NCI-H2029 treated with DMSO at 0.1 percent for 48 hours (cell line): ENCODE measurements at regions not wholly inside any gene's neighbourhood (a gene's known extent, or its start where the extent isn't known, plus 50 kb on each side); places are given as distances from the start of the nearest gene placed in this dataset.

Experiments used
- DNase-seq: peaks from one replicate; lab custom pipeline; 2025; lab: John Stamatoyannopoulos, UW

DNA sequence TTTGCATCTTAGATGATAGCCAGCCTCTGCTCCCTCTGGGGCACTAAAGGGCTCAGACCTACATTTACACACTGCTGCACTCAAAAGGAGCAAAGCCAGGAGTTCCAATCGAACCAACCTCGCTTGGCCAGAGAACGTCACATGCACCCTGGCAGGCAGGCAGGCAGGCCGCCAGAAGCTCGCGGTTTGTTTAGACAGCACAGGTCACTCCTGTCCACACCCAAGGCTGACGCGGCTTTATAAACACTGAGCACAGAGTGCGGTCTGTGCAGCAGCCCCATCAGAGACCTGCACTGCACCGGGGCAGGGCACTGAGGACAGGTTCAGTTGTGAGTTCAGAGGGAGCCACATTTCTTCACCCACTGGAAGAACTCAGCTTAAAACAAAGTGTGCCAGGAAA lies 143.9 kb downstream of the BCOR start:
- peak; percentile 42 for DNase-seq

- DNase-seq: no peak
Measured at GRCh38 chrX:39954851-39955250, 142.9 kb downstream of the BCOR start.

DNA sequence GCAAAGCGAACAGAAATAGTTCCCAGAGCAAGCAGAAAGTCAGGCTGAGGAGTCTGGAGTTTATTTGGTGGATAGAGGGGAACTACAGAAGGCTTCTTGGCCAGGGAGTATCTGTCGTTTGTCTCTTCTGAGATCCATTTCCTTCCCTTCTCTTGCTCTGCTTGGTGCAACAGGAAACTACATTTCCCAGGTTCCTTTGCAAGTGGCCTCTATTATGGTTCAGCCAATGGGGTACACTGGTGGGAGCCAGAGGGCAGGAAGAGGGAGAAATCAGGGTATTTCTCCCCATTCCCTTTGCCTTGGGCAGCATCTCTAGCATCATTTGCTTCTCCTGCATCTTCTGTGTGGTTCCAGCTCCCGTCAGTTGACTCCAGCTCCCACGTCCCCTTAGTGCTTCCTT lies 142.1 kb downstream of the BCOR start:
- DNase-seq: no peak

DNA sequence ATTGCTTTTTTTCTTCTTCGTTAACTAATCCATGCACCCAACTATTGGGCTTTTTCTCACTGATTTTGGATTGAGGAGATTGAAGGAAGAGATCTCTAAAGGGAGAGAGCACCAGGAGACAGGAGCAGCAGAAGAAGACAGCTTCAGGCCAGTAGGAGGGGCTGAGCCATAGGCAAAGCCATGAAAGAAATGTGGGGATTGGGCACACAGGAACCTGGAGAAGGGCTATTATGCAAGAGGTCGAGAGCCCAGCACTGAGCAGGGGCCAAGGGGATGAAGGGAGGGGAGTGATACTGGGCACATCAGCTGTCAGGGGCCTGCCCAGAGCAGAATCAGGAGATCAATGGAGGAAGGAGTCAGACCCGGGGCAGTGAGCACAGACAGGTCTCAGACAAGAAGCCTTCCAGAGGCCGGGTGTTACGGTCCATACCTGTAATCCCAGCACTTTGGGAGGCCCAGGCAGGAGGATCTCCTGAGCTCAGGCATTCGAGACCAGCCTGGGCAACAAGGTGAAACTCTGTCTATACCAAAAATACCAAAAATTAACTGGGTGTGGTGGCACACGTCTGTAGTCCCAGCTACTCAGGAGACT lies 140.9 kb downstream of the BCOR start:
- DNase-seq: no peak

DNA sequence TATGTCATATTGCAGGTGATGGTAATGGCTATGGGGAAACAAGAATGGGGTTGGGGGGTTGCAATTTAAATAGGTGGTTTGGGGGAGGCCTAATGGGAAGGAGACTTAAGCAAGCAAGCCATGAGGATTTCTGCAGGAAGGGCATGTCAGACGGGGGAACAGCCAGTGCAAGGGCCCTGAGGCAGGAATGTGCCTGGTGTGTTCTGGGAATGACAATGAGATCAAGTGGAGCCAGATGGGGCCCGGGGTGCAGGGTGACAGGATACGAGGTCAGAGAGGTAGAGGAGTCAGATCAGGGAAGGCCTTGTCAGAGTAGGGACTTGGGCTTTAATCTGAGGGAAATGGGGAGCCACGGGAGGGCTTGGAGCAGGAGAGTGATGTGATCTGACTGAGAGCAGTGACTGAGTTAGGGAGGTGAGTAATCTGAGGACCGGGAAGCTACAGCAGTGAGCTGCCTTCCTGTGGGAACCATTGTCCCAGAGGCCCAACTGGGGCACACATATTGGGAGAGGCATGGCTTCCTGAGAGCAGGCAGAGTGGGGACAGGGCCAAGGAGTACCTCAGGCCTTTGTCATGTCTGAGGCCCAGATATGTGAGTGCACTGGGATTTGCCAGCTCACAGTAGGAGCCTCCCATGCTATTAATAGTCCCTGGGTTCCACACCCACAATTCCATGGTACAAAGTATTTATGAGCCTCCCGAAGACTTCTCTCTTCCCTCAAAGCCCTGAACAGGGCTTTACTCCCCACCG lies 139.8 kb downstream of the BCOR start:
- no peak for DNase-seq

DNA sequence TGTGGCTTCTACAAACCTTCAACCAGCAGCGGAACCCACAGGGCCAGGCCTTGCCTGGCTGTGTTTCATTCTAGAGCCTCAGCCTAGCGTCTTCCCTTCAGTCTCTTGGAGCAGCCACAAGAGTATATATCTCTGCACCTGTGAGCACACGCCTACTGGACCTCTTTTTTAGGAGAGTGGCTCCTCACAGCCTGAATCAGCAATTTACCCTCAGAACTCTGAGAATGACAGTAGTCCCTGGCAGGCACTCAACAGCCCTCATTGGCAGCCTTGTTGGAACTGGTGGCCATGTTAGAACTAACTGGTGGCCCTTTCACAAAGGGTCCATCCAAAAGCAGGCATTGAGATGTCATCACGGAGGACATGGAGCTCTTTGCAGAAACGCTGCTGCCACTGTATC lies 138.9 kb downstream of the BCOR start:
- DNase-seq: no peak

GRCh38 chrX:39960219-39960618 lies 137.5 kb downstream of the BCOR start:
- no peak for DNase-seq

- no peak for DNase-seq
Measured at GRCh38 chrX:39961441-39961840, 136.3 kb downstream of the BCOR start.

- no peak for DNase-seq
Measured at GRCh38 chrX:39965051-39965573, 132.6 kb downstream of the BCOR start.

GRCh38 chrX:39966176-39966575 lies 131.6 kb downstream of the BCOR start:
- no peak for DNase-seq

GRCh38 chrX:39967348-39967747 lies 130.4 kb downstream of the BCOR start:
- DNase-seq: no peak

- peak; percentile 26 for DNase-seq
Measured at GRCh38 chrX:39969099-39969818, 128.5 kb downstream of the BCOR start.

- no peak for DNase-seq
Measured at GRCh38 chrX:39969819-39970504, 127.8 kb downstream of the BCOR start.

GRCh38 chrX:39971760-39972159 lies 126.0 kb downstream of the BCOR start:
- no peak for DNase-seq

GRCh38 chrX:39972340-39972739 lies 125.4 kb downstream of the BCOR start:
- DNase-seq: no peak

GRCh38 chrX:39973810-39974209 lies 123.9 kb downstream of the BCOR start:
- no peak for DNase-seq

DNA sequence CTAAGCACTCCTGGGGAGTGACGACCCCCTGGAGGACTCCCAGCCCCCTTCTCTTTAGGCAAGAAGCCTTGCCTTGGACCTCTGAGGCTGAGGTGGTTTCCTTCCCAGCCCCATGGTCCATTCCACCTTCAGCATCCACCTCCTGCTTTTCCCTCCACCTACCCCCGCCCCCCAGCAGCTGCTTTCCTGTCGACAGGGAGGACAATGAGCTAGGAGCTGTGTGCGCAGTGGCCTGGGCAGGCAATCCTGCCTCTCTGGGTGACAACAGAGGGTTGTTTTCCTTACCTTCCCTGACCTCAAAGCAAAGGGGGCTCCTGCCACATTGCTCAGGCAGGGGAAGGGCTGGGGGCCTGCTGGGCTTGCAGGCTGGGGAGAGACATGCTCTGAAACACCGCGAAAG lies 123.5 kb downstream of the BCOR start:
- no peak for DNase-seq

DNA sequence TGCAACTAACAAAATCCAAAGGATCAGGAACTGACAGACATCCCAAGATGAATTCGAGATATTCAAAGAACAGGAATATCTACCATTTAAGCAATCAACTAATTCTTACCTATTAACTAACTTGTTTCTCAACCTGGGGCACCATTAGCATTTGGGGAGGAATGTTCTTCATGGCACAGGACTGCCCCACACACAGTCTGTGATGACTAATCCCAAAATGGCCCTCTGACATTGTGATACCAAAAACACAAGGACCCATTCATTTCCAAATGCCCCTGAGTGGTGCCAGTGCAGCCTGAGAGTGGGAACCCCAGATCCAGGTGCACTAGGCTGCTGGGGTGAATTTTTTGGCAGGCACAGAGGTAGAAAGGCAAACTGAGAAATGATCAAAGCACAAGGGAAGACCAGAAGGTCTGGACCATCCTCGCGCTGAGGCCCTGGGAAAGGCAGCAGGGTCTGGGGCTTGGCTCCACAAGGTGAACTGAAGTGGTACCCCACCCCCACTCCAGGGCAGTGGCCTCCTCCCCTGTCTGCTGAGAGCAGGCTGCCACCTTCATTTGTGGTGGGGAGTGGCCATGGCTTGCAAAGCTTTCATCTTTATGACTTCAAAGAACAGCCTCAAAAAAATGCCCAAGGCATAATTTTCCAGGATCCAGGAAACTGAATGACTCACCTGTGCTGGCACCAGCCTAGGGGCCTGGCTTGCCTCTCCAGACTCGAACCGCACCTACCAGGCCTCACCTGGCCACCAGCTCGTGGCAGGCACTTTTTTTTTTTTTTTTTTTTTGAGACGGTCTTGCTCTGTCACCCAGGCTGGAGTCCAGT lies 122.4 kb downstream of the BCOR start:
- no peak for DNase-seq

- DNase-seq: no peak
Measured at GRCh38 chrX:39981946-39982345, 115.8 kb downstream of the BCOR start.

DNA sequence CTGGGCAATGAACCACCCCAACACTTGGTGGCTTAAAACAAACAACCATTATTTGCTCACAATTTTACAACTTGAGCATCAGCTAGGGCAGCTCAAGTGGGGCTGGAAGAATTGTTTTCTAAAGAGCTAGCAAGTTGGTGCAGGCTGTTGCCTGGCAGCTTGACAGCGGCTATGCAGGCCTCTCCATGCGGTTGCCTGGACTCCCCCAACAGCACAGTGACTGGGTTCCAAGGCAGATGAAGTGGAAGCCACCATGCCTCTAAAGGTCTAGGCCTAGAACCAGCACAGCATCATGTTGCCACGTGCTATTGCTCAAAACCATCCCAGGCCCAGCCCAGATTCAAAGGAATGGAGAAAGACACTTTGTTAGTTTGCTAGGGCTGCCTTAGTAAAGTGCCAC lies 114.8 kb downstream of the BCOR start:
- DNase-seq: peak; percentile 47

GRCh38 chrX:39983715-39984114 lies 114.0 kb downstream of the BCOR start:
- no peak for DNase-seq
